Upper lobe of left lung (tissue), 6 donors: ENCODE measurements at regions not wholly inside any gene's neighbourhood (a gene's known extent, or its start where the extent isn't known, plus 50 kb on each side); places are given as distances from the start of the nearest gene placed in this dataset.
"Not testable (repeated sequence)": the region's sequence is repeated elsewhere in the genome, so short reads cannot be mapped to it uniquely, and the experiment has no call there.

Experiments used
- ATAC-seq, 2 donors: fragments of 200-7000 bp; cut with Tn5 transposase; one replicate each; pipeline ENCODE4 v1.9.1; 2022; ENCODE audit warnings: mild to moderate bottlenecking in 2 of 2, moderate library complexity in 2 of 2; ENCODE audit not compliant: low FRiP score in 2 of 2
- DNase-seq, 2 donors: peaks; one replicate each; pipeline ENCODE4 v3.0.0-alpha.2; 2019 to 2020
- H3K27ac ChIP-seq, 4 donors: fragments of 200-600 bp; sonication (generic); one replicate each; pipeline ENCODE4 v1.5.1; 2016 to 2019
- H3K27me3 ChIP-seq, 4 donors: fragments of 200-600 bp; sonication (generic); one replicate each; pipeline ENCODE4 v1.5.1; 2017 to 2019
- H3K36me3 ChIP-seq, 4 donors: fragments of 200-600 bp; sonication (generic); one replicate each; pipeline ENCODE4 v1.5.1; 2016 to 2019
- H3K4me1 ChIP-seq, 4 donors: fragments of 200-600 bp; sonication (generic); one replicate each; pipeline ENCODE4 v1.5.1; 2018 to 2019
- H3K4me3 ChIP-seq, 4 donors: fragments of 200-600 bp; sonication (generic); one replicate each; pipeline ENCODE4 v1.5.1; 2017 to 2019; ENCODE audit warnings: mild to moderate bottlenecking in 2 of 4, moderate library complexity in 1 of 4
- H3K9me3 ChIP-seq, 4 donors: fragments of 200-600 bp; sonication (generic); one replicate each; pipeline ENCODE4 v1.5.1; 2018 to 2019
- CTCF ChIP-seq, 6 experiments: fragments of 450-650 bp in 4 of 6; fragments of 200-600 bp in 2 of 6; sonication (generic) in 2 of 6; IDR thresholded peaks; one replicate each; pipeline ENCODE4 v1.5.1; 2016 to 2019; ENCODE audit warnings: antibody characterized with exemption in 6 of 6
- EP300 ChIP-seq, 4 donors: sonication (generic); formaldehyde crosslinking; IDR thresholded peaks; one replicate each; pipeline ENCODE4 v1.5.1; 2017; ENCODE audit warnings: antibody characterized with exemption in 4 of 4, control low read depth in 2 of 4
- POLR2A ChIP-seq, 4 donors: fragments of 450-650 bp; IDR thresholded peaks; one replicate each; pipeline ENCODE4 v1.5.1; 2016 to 2017; ENCODE audit warnings: antibody characterized with exemption in 4 of 4, mild to moderate bottlenecking in 2 of 4
- POLR2AphosphoS5 ChIP-seq, 2 donors: sonication (generic); formaldehyde crosslinking; IDR thresholded peaks; one replicate each; pipeline ENCODE4 v1.5.1; 2017; ENCODE audit warnings: antibody characterized with exemption in 2 of 2
- WGBS, 2 donors: methylation state at CpG; one replicate each; pipeline ENCODE4 v1.1.5; 2017 to 2018; 5-methylcytosine and 5-hydroxymethylcytosine counted together
- donor health status: DM: no; HTN: no; CAD: no; lungs with moderate emphysema.
- donor health status: DM: no; HTN: yes; CAD: no; lungs with severe emphysema.

GRCh38 chr3:185306286-185306685, 52.4 kb upstream of the EHHADH start:
- H3K27me3 ChIP-seq, DNase-seq, H3K4me1 ChIP-seq, H3K9me3 ChIP-seq, H3K4me3 ChIP-seq, ATAC-seq, H3K27ac ChIP-seq, H3K36me3 ChIP-seq: not testable (repeated sequence)

- no peaks in the 10 kb centered on the region for H3K4me1 ChIP-seq
- DNase-seq (no peak), ATAC-seq (no peak)
- 94% methylated on average over 3 of the region's 3 CpGs for WGBS, 2 donors
- no peaks in the 10 kb centered on the region for H3K36me3 ChIP-seq
- TF ChIP-seq CTCF (IDR thresholded peaks at IDR 0.05): no peak
- TF ChIP-seq POLR2AphosphoS5 (IDR thresholded peaks at IDR 0.05): no peak
- H3K27me3 ChIP-seq: no peaks in the 10 kb centered on the region
- no peak overlapping the region for H3K4me3 ChIP-seq
- H3K9me3 ChIP-seq: peaks cover 0 to 4% (median 0%) of the 10 kb centered on the region in 4 donors
- H3K27ac ChIP-seq: no peak overlapping the region
Measured at GRCh38 chr3:185306847-185307246, 53.0 kb upstream of the EHHADH start.

GRCh38 chr3:185308126-185308754, 54.4 kb upstream of the EHHADH start:
- 93% methylated on average over 2 of the region's 2 CpGs for WGBS, 2 donors

GRCh38 chr3:185309302-185309701, 53.6 kb upstream of the MAP3K13 start:
- DNase-seq: no peak
- peaks cover 0 to 4% (median 0%) of the 10 kb centered on the region in 4 donors for H3K9me3 ChIP-seq
- H3K4me3 ChIP-seq: no peak overlapping the region
- H3K36me3 ChIP-seq: no peaks in the 10 kb centered on the region
- no peaks in the 10 kb centered on the region for H3K27me3 ChIP-seq
- 72 to 95% methylated on average over 4 of the region's 4 CpGs for WGBS, 2 donors
- TF ChIP-seq POLR2A (IDR thresholded peaks at IDR 0.05) (no peak), POLR2AphosphoS5 (IDR thresholded peaks at IDR 0.05) (no peak), CTCF (IDR thresholded peaks at IDR 0.05) (no peak), EP300 (IDR thresholded peaks at IDR 0.05) (no peak)
- no peak for ATAC-seq
- no peak overlapping the region for H3K27ac ChIP-seq
- no peaks in the 10 kb centered on the region for H3K4me1 ChIP-seq

More at GRCh38 chr3:185308126-185308754, 54.4 kb upstream of the EHHADH start:
- H3K9me3 ChIP-seq: peaks cover 0 to 4% (median 0%) of the 10 kb centered on the region in 4 donors
- H3K27me3 ChIP-seq: no peaks in the 10 kb centered on the region
- TF ChIP-seq POLR2A (IDR thresholded peaks at IDR 0.05): no peak
- TF ChIP-seq CTCF (IDR thresholded peaks at IDR 0.05): peak; percentile 54 to 72 (median 62)
- TF ChIP-seq EP300 (IDR thresholded peaks at IDR 0.05): no peak
- no peak overlapping the region for H3K27ac ChIP-seq
- H3K36me3 ChIP-seq: no peaks in the 10 kb centered on the region
- H3K4me1 ChIP-seq: no peaks in the 10 kb centered on the region
- no peak overlapping the region for H3K4me3 ChIP-seq
- peak; percentile 53 to 60 for ATAC-seq
- DNase-seq: peak in 1 of 2 donors; percentile 48

GRCh38 chr3:185309795-185310194, 53.1 kb upstream of the MAP3K13 start:
- 95 to 98% methylated on average over 3 of the region's 3 CpGs for WGBS, 2 donors
- no peak for ATAC-seq
- H3K9me3 ChIP-seq: peaks cover 0 to 4% (median 0%) of the 10 kb centered on the region in 4 donors

More at GRCh38 chr3:185309795-185310194, 53.1 kb upstream of the MAP3K13 start:
- Histone ChIP-seq H3K4me3 (no peak overlapping the region), H3K27me3 (no peaks in the 10 kb centered on the region), H3K4me1 (no peaks in the 10 kb centered on the region), H3K27ac (no peak overlapping the region), H3K36me3 (no peaks in the 10 kb centered on the region)
- no peak for DNase-seq
- TF ChIP-seq CTCF (IDR thresholded peaks at IDR 0.05) (no peak), POLR2AphosphoS5 (IDR thresholded peaks at IDR 0.05) (no peak), EP300 (IDR thresholded peaks at IDR 0.05) (no peak), POLR2A (IDR thresholded peaks at IDR 0.05) (no peak)
